GM21576 (cell line): ENCODE measurements at regions not wholly inside any gene's neighbourhood (a gene's known extent, or its start where the extent isn't known, plus 50 kb on each side); places are given as distances from the start of the nearest gene placed in this dataset.

Experiments
- ATAC-seq: cut with Tn5 transposase; IDR thresholded peaks from one replicate; pipeline ENCODE4 v1.9.1; 2021; ENCODE audit warnings: mild to moderate bottlenecking, moderate library complexity; ENCODE audit not compliant: unreplicated experiment

GRCh38 chr4:24705016-24705753, 90.2 kb upstream of the SOD3 start:
- no peak for ATAC-seq

DNA sequence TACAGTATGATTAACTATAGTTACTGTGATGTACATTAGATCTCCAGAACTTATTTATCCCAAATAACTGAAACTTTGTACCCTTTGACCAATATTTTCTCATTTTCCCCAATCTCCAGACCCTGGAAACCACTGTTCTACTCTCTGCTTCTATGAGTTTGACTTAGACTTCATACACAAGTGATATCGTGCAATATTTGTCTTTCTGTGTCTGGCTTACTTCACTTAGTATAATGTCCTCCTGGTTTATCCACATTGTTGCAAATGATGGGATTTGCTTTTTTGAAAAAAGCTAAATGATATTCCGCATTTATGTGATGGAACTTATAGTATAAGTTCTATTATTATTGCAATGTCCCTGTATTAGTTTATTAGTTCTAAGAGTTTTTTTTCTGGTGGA, 81.8 kb upstream of the SOD3 start:
- ATAC-seq: no peak

DNA sequence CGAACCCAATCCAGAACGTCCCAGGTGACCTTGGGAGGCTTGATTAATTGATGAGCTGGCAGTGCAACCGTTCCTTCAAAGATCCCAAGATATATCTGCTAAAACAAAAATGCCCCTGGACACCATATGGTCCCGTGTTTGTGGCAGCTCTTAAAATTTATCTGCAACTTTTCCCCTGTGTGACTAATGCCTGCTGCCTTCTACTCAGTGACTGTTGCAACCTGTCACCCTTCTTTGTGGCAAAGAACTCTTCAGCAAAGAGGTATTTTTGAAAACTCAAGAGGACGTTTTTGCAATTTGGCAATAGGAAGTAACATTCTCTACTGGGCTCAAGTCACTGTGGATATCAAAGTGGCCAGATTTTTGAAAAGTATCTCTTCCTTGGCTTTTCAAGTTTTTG, 75.8 kb upstream of the SOD3 start:
- no peak for ATAC-seq

DNA sequence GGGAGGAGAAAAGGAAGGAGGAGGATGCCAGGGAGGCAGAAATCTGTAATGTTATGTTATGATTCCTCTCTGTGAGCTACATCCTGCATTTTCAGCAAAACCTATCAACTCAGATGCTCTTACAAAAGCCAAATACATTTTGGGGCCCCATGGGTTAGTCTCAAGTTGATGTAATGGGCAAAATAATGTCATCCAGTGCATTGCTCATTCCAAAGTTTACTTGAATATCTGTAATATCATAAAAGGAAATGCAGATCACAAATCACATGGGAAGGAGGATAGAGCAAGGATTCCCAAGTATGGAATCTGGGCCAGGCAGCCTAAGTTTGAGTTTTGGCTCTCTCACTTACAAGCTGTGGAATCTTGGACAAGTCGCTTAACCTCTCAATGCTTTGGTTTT, 74.9 kb upstream of the SOD3 start:
- no peak for ATAC-seq

DNA sequence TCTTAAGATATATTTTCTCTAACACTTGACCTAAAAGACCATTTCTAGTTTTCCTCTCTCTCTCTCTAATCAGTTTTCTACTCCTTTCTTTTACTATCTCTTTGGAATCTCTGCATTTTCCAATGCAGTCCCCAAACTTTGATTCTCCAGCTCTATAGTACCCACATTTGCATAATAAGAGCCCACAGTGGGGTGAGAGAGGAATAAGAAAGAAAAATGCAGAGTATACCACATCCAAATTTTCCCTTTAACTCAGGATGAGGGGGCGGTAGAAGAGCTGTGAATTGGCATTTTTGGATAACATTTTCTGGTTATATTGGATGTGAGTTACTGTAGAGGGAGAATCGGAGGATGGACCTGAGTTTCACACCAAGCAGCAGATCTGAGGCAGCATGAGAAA, 74.4 kb upstream of the SOD3 start:
- ATAC-seq: no peak

DNA sequence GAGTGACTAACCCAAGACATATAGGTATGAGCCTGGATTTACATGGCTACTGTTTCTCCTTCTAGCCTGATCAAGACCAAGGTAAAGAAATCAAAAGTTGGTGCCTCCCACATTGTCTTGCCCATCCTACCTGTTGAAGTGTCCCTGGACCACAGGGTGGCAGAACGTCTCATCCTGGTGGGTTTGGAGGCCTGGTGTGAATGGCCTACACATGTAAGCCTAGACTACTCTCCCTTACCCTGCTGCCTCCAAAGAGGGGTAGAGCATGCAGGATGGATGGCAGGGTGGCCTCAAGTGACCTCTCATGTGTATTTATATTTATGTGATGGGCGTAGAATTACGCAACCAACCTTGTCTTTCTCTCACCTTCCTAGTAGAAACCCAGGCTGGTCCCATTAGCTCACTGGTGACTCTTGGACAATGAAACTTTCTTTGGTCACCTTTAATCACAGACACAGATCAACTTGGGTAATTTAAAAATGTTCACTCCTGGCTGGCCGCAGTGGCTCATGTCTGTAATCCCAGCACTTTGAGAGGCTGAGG, 73.3 kb upstream of the SOD3 start:
- no peak for ATAC-seq

GRCh38 chr4:24727390-24728224, 67.8 kb upstream of the SOD3 start:
- no peak for ATAC-seq

GRCh38 chr4:24729119-24729730, 66.1 kb upstream of the SOD3 start:
- ATAC-seq: no peak

DNA sequence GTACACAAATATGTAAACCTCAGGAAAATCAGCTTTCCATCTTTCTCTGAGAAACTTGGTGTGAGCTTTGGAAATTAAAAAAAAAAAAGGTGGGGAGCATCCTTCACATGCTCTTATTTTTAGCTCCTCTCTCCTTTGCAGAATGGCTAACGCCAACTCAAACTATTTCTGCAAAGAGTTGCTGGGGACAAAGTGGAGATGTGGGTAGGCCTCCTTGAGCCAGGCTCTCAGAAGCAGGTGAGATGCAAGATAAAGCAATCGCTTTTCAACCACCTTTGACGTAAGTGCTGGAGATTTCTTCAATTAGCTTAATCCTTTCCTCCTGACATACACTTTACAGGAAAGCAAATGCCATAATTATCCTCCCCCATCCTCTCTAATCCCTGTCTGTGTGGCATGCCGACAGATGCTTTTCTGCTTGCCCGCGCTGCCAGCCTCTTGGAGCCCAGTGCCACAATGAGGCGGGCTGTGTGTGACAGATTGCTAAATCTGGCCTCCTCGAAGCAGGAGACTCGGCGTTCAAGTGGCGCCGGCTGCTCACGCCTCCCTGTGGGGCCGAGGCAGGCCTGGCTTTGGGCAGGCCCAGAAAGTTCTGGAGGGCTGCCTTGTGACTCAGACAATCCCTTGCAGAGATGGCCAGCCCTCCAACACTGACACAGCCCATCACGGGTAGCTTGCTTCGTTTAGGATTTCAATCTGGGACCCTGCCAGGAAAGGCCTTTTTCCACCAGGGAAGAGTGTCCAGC, 64.9 kb upstream of the SOD3 start:
- ATAC-seq: no peak

DNA sequence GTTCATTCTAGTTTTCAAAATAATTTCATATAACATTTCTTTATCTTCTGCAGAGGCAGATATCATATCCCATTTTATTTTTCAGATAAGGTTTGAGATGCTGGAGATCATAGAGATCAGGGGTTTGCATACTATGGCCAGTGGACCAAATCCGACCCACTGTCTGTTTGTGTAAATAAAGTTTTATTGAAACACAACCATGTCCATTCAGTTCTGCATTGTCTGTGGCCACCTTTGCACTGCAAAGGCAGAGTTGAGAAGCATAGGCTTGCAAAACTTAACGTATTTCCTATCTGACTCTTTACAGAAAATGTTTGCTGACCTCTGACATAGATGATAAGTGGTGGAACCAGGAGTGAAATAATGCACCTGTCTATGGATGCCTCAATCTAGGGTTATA, 63.9 kb upstream of the SOD3 start:
- ATAC-seq: no peak

DNA sequence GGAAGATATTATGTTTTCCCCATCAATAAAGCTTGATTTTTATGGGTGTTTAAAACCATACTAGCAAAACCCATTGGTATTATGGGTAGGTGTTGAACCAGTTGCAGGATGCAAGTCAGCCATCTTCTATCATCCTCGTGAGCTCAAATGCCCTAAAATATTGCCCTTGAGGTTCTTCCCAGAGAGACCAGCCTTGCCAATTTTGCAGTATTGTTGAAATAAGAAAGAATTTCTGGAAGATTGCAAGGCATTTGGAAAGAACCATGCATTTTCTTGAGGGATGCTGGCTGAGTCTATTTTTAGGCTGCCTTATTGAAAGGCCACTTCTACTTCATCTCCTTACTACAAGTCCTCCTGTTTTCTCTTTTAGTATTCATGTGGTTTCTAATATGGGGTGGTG, 60.9 kb upstream of the SOD3 start:
- no peak for ATAC-seq

DNA sequence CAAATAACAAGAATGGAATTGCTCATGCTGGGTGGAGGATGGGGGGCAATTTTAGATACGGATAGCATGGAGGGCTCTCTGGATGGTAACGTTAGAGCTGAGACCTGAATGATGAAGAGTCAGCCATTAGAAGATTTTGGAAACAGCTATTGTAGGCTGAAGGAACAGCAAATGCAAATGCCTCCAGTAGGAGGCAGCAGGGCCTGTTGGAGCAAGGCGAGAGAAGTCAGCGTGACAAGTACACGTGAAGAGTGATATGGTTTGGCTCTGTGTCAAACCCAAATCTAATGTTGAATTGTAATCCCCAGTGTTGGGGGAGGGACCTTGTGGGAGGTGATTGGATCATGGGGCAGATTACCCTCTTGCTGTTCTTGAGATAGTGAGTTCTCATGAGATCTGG, 59.3 kb upstream of the SOD3 start:
- ATAC-seq: no peak

- ATAC-seq: no peak
Observed at GRCh38 chr4:24741910-24742309, 53.5 kb upstream of the SOD3 start.

DNA sequence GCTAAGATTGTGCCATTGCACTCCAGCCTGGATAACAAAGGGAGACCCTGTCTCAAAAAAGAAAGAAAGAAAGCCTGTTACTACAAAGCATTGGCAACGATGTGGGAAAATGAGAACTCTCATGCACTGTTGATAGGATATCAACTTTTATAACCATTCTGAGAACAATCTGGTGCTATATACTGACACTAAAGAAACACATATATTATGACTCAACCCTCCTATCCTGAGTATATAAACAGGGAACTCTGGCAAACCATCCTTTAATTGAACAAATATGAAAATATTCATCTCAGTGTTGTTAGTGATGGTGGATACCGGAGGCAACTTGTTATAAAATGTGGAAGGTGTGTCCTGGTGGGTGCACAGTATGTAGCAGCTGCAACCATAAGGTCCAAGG, 53.0 kb upstream of the SOD3 start:
- ATAC-seq: no peak

DNA sequence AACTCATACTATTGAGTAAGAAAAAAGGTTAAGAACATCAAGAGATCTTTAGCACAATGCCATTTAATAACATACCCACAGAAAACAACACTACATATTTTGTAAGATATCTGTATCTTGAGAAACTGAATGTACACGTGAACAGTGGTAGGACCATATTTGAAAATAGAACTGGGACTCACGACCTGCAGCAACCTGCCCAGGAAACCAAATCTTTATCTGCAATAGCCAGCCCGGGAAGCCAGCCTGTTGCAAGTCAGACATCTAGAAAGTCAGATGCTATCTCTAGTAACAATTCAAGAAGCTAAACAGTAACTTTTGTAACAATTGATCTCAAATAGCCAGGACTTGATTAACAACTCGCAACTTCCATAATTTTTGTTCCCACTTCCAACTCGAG, 52.6 kb upstream of the SOD3 start:
- ATAC-seq: no peak

GRCh38 chr4:24743206-24743605, 52.2 kb upstream of the SOD3 start:
- no peak for ATAC-seq

DNA sequence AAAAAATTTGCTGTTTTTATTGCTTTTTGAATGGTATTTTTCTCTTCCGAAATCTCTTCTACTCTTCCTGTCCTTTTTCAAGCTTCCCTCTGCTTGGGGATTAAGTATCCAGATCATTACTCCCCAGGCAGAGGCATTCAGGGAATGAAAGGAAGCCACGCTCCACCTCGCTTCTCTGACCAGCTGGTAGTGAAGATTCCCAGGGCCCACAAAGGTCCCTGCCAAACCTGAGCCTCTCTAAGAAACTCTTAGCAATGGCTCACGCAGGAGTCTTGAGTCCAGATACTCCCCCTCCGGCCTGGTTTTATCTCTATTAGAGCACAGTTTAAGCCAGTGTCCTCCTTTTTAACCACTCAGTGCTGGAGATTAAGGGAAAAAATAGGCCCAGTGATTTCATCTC, 51.4 kb upstream of the SOD3 start:
- no peak for ATAC-seq

- ATAC-seq: no peak
Observed at GRCh38 chr4:24745172-24745895, 50.0 kb upstream of the SOD3 start.
